ENCODE measurements at regions not wholly inside any gene's neighbourhood (a gene's known extent, or its start where the extent isn't known, plus 50 kb on each side); places are given as distances from the start of the nearest gene placed in this dataset.

GRCh38 chr3:82353306-82354171 lies 592.1 kb upstream of the GBE1 start:
- TF ChIP-seq CTCF (optimal IDR thresholded peaks at IDR 0.05 in 1 of 3, IDR thresholded peaks at IDR 0.05 in 1 of 3, conservative IDR thresholded peaks at IDR 0.05 in 1 of 3; ENCODE audit: extremely low read depth in 1 of 3, insufficient read depth in 2 of 3, low read length in 3 of 3) = no peak
- TF ChIP-seq EZH2 (IDR thresholded peaks at IDR 0.05; ENCODE audit: low read length) = no peak

All from keratinocyte (primary cell).